H7 (cell line): ENCODE measurements at regions not wholly inside any gene's neighbourhood (a gene's known extent, or its start where the extent isn't known, plus 50 kb on each side); places are given as distances from the start of the nearest gene placed in this dataset.
"Not testable (repeated sequence)": the region's sequence is repeated elsewhere in the genome, so short reads cannot be mapped to it uniquely, and the experiment has no call there.

ENCODE experiments used
- DNase-seq: peaks from one replicate; pipeline ENCODE4 v3.0.0; 2012
- H3K27me3 ChIP-seq: 2 replicates; pipeline ENCODE4 v1.6.0; 2011; ENCODE audit warnings: mild to moderate bottlenecking, low read length; ENCODE audit not compliant: control insufficient read depth, insufficient read depth
- H3K36me3 ChIP-seq: replicated peaks from 2 replicates; pipeline ENCODE4 v1.5.1; 2011; ENCODE audit warnings: low read length; ENCODE audit not compliant: control insufficient read depth, insufficient read depth
- H3K4me3 ChIP-seq: 2 replicates; pipeline ENCODE4 v1.5.1; 2011; ENCODE audit warnings: low read depth, mild to moderate bottlenecking, control low read depth, low read length, moderate library complexity; ENCODE audit not compliant: insufficient read depth

- no peaks in the 10 kb centered on the region for H3K36me3 ChIP-seq
- no peaks in the 10 kb centered on the region for H3K27me3 ChIP-seq
Observed at GRCh38 chr11:115642660-115643059, 138.4 kb upstream of the CADM1 start.

GRCh38 chr11:115637599-115638241 is 133.5 kb upstream of the CADM1 start:
- no peak for DNase-seq
- no peaks in the 10 kb centered on the region for H3K36me3 ChIP-seq
- no peak overlapping the region for H3K4me3 ChIP-seq
- no peaks in the 10 kb centered on the region for H3K27me3 ChIP-seq

More at GRCh38 chr11:115642660-115643059, 138.4 kb upstream of the CADM1 start:
- no peak overlapping the region for H3K4me3 ChIP-seq
- DNase-seq = no peak

GRCh38 chr11:115636753-115637527 is 132.7 kb upstream of the CADM1 start:
- no peaks in the 10 kb centered on the region for H3K36me3 ChIP-seq

GRCh38 chr11:115633977-115634376 is 129.8 kb upstream of the CADM1 start:
- DNase-seq, H3K36me3 ChIP-seq, H3K4me3 ChIP-seq, H3K27me3 ChIP-seq: not testable (repeated sequence)

More at GRCh38 chr11:115636753-115637527, 132.7 kb upstream of the CADM1 start:
- DNase-seq = no peak
- no peaks in the 10 kb centered on the region for H3K27me3 ChIP-seq
- no peak overlapping the region for H3K4me3 ChIP-seq

GRCh38 chr11:115632061-115632460 is 127.8 kb upstream of the CADM1 start:
- Histone ChIP-seq H3K4me3 (no peak overlapping the region), H3K36me3 (no peaks in the 10 kb centered on the region), H3K27me3 (no peaks in the 10 kb centered on the region)
- DNase-seq = no peak

- Histone ChIP-seq H3K36me3 (no peaks in the 10 kb centered on the region), H3K4me3 (no peak overlapping the region), H3K27me3 (no peaks in the 10 kb centered on the region)
- DNase-seq = no peak
Observed at GRCh38 chr11:115631609-115632008, 127.4 kb upstream of the CADM1 start.

- no peak overlapping the region for H3K4me3 ChIP-seq
- H3K36me3 ChIP-seq = no peaks in the 10 kb centered on the region
- peak; percentile 61 for DNase-seq
- no peaks in the 10 kb centered on the region for H3K27me3 ChIP-seq
Observed at GRCh38 chr11:115630214-115630613, 126.0 kb upstream of the CADM1 start.

- DNase-seq = no peak
- no peaks in the 10 kb centered on the region for H3K27me3 ChIP-seq
- no peak overlapping the region for H3K4me3 ChIP-seq
- no peaks in the 10 kb centered on the region for H3K36me3 ChIP-seq
Observed at GRCh38 chr11:115629456-115630015, 125.3 kb upstream of the CADM1 start.

GRCh38 chr11:115627666-115628460 is 123.6 kb upstream of the CADM1 start:
- no peaks in the 10 kb centered on the region for H3K36me3 ChIP-seq
- no peak overlapping the region for H3K4me3 ChIP-seq
- DNase-seq = no peak
- no peaks in the 10 kb centered on the region for H3K27me3 ChIP-seq

GRCh38 chr11:115627071-115627470 is 122.9 kb upstream of the CADM1 start:
- no peaks in the 10 kb centered on the region for H3K36me3 ChIP-seq
- DNase-seq = no peak
- H3K27me3 ChIP-seq = no peaks in the 10 kb centered on the region
- no peak overlapping the region for H3K4me3 ChIP-seq

- no peak overlapping the region for H3K4me3 ChIP-seq
- no peak for DNase-seq
- H3K36me3 ChIP-seq = no peaks in the 10 kb centered on the region
- H3K27me3 ChIP-seq = no peaks in the 10 kb centered on the region
Observed at GRCh38 chr11:115626414-115626813, 122.2 kb upstream of the CADM1 start.

- DNase-seq = no peak
- H3K4me3 ChIP-seq = no peak overlapping the region
Observed at GRCh38 chr11:115625502-115625901, 121.3 kb upstream of the CADM1 start.

GRCh38 chr11:115624065-115624464 is 119.8 kb upstream of the CADM1 start:
- Histone ChIP-seq H3K27me3 (no peaks in the 10 kb centered on the region), H3K36me3 (no peaks in the 10 kb centered on the region)
- no peak for DNase-seq

More at GRCh38 chr11:115625502-115625901, 121.3 kb upstream of the CADM1 start:
- no peaks in the 10 kb centered on the region for H3K27me3 ChIP-seq
- no peaks in the 10 kb centered on the region for H3K36me3 ChIP-seq

GRCh38 chr11:115623021-115623451 is 118.8 kb upstream of the CADM1 start:
- Histone ChIP-seq H3K36me3 (no peaks in the 10 kb centered on the region), H3K4me3 (no peak overlapping the region), H3K27me3 (no peaks in the 10 kb centered on the region)
- no peak for DNase-seq

More at GRCh38 chr11:115624065-115624464, 119.8 kb upstream of the CADM1 start:
- no peak overlapping the region for H3K4me3 ChIP-seq
